Kidney capillary endothelial cell (primary cell): ENCODE measurements at regions not wholly inside any gene's neighbourhood (a gene's known extent, or its start where the extent isn't known, plus 50 kb on each side); places are given as distances from the start of the nearest gene placed in this dataset.

Experiments
- DNase-seq: peaks from one replicate; pipeline ENCODE4 v3.0.0-alpha.2; 2018; ENCODE audit warnings: low spot score

GRCh38 chr1:61627365-61627764 lies 97.6 kb downstream of the TM2D1 start:
- DNase-seq, result no peak

DNA sequence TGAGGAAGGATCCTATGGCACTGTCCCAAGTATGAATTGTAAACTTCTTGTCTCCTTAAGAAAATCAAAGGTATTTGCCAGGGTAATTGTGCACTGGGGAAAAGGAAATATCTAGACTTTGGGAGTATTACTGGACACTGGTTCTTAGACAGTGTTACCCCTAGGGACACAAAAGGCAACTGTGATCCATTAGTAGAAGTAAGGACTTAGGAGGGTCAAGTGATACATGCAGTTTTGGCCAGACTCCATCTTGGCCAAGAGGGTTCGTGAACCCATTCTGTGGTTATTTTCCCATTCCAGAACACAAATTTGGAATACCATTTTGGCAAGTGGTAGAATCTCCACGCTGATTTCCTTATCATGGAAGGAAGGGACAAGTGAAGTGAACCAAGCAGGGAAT lies 98.1 kb downstream of the TM2D1 start:
- DNase-seq, result no peak

- no peak for DNase-seq
Measured at GRCh38 chr1:61623852-61624251, 101.1 kb downstream of the TM2D1 start.

GRCh38 chr1:61620536-61620935 lies 104.4 kb downstream of the TM2D1 start:
- DNase-seq, result no peak

DNA sequence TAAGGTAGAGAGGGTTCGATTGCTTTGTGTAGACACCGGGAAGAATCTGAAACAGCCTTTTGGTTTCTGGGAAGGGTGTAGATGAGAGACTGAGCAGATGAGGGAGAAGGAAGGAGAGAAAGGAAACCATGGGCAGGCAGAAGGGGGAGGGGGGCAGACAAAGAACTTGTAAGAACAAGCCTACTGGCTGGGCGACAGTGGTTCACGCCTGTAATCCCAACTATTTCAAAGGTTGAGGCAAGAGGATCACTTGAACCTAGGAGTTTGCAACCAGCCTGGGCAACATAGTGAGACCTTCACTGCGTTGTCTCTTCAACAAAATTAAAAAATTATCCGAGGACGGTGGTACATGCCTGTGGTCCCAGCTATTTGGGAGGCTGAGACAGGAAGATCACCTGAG lies 106.2 kb downstream of the TM2D1 start:
- DNase-seq, result no peak

DNA sequence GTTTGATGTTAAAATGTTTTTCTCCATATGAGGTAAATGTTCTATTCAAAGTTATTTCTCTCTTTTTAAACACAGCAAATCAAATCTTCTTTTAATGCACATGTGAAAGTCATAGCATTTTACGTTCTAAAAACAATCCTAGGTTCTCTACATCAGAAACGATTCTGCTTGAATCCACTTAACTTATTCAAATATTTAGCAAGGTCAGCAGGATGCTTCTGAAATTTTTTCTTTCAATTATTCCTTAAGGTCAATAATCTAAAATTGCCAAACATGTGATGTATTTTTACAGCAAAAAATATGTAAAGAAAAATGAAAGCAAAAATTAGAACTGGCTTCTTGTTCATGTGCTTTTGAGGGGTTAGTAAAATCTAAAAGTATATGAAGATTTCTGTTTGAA lies 106.7 kb downstream of the TM2D1 start:
- no peak for DNase-seq

DNA sequence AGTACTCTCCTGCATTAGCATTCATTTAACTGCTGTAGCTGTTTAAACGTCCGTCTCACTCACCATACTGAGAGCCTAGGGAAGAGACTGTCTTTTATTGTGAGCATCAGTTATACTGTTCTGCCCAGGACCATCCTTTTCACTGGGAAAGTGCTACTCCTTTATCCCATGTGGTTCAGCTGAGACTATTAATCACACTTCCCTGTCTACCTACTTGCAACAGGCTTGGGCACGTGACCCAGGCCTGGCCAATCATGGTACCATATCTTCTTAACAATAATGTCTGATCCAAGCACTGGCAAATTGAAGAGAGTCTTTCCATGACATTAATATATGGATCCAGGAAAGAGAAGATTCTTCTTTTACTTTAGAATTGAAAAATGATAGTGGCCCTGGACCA lies 108.1 kb downstream of the TM2D1 start:
- no peak for DNase-seq

DNA sequence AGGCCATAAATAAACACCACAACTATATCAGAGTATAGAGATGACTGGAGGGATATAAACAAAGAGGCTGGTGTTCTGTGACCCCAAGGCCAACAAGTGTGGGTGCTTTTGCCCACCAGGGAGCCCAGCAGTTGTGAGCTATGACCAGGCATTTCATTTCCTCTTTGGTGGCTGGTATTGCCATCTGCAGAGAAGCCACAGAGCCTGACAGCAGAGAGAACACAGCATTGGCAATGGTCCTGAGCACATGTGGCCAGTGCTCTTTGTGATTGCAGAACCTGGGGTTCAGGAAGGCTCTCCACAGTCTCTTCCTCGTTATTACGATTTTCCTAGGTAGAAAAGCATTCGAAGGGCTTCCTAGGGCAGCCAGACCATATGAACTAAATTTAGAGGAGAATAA lies 112.3 kb downstream of the TM2D1 start:
- no peak for DNase-seq

DNA sequence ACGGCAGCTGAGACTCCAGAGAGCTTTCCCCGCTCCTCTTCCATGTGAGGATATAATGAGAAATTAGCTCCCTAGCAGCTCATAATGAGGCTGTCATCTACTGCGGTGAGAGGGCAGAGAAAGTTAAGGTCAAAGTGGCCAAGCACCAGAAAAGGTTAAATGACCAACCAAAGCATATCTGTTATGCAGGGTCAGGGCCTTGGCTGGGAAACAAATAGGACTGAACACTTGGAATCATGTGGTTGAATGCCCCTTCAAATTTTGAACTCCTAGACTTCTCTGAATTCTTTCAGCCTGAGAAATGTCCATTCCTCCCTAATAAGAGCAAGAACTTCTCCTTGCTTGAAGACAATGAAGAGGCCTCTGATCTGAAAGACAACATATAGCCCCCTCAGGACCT lies 115.9 kb downstream of the TM2D1 start:
- DNase-seq, result no peak

DNA sequence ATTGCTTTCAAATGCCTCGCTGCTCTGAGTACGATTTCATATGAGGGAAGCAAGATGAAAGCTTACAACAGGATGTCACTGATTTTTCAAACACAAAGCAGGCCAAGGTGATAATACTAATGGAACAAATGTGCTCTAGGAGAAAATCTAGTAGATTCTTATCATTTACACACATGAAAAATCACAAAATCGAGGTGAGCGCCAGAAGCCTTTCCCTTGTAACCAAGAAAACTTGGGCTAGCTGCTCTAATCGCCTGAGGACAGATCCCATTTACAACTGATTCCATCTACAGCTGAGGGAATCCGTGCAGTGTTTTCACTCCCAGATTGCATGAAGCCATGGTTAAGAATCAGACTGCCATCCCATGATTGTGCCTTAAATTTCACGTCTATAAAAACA lies 117.5 kb downstream of the TM2D1 start:
- DNase-seq, result no peak

GRCh38 chr1:61606448-61607312 lies 118.3 kb downstream of the TM2D1 start:
- DNase-seq, result no peak

- DNase-seq, result peak; percentile 44
Measured at GRCh38 chr1:61605607-61606321, 119.2 kb downstream of the TM2D1 start.

GRCh38 chr1:61604684-61605083 lies 120.3 kb downstream of the TM2D1 start:
- DNase-seq, result no peak

DNA sequence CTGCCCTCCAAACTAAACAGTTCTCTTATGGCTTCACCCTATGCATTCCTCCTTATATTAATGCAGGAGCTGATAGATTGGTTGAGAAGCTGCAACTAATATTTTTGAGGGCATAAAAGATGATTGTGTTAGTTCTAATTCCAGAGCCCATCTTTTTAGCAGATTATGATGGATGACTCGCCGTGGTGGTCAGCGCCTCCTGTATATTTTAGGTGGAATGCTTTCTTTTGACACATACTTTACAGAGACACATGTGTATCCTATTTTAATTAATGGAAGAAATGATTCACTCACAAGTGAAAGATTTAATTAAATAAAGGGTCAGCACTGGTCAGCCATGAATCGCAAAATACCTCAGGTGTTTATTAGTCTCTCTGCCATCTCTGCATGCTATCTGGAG lies 120.7 kb downstream of the TM2D1 start:
- DNase-seq, result no peak

DNA sequence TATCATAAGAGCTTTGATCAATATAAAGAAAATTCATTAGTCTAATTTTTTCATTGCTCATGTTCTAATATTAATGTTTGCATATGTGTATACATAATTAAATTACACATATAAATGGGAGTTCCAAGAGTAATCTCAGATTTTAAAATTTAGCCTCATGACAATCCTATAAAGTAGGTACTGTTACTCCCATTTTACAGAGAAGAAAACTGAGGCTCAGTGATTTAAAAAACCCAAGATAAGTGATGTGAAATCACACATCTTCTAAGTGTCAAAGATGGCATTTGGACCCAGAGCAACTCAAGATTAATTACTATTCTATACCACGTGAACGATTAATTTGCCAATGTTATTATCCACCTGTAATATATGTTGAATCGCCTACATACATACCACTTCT lies 122.3 kb downstream of the TM2D1 start:
- no peak for DNase-seq

GRCh38 chr1:61597601-61598000 lies 127.3 kb downstream of the TM2D1 start:
- no peak for DNase-seq

DNA sequence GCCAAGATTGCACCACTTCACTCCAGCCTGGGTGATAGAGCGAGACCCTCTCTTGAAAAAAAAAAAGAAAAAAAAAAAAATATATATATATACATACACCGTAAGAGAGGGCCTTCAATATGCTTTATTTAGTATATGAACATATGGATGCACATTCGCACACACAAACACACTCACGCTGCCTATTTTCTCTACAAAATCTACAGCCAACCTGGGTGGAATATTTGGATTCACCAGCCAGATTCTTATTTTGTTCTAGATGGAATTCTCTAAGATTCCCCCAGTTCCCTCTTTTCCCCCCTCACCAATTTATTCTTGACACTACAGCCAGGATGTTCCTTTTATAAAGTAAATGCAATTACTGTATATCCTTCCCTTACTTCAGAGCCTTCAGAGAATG lies 131.6 kb downstream of the TM2D1 start:
- no peak for DNase-seq

GRCh38 chr1:61591351-61591750 lies 133.6 kb downstream of the TM2D1 start:
- DNase-seq, result no peak

- peak; percentile 54 for DNase-seq
Measured at GRCh38 chr1:61588736-61589672, 135.9 kb downstream of the TM2D1 start.

DNA sequence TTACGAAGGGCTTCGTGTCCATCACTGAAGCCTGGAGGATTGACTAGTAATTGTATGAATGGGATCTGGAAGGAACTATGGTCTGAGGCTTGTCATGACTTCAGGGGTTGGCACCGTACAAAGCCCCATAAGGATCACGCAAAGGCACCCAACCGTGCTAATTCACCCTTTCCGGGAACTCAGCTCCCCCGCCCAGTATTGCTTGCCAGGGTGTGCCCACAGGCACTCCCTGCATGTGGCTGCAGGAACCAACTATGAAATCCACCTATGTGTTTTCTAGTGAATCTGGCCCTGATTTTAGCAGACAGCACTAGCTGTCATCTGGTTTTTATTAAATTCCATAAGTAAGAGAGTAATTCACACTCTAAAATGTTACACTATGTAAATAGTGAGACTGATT lies 139.2 kb downstream of the TM2D1 start:
- no peak for DNase-seq

GRCh38 chr1:61583703-61584102 lies 141.2 kb downstream of the TM2D1 start:
- no peak for DNase-seq

DNA sequence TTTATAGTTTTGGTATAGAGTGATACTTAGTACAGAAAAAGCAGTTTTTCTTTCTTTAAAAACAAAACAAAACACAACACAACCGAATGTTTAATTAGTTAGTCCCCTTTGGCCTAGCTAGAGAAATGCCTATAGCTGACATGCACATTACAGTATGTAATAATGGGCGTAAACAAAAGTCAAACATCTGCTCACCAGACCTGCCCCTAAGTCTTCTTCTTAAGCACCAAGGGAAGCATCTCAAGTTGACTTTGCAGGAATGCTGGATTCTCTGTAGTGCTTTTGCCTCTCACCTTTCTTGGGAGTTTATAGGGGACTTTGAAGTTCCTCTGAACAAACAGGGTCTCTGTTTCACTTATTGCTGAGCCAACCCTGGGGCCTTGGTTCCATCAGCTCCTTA lies 143.7 kb downstream of the TM2D1 start:
- no peak for DNase-seq

DNA sequence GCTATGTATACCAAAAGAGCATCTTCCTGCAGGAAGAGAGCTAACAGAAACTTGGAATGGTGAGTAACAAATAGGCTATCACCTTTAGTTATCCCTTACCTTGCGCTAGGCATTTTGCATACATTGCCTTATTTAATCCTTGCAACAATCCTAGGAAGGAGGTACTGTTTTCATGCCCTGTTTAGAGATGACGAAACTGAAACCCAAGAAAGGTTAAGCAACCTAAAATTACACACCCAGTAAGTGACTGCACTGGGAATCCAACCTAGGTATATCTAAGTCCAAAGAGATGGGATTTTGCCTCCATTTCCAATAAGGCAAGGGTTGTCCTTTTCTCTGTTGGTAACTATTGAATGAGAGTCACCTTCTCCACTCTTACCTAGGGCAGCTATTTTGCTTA lies 144.5 kb downstream of the TM2D1 start:
- no peak for DNase-seq
